HFFc6 (cell line): ENCODE measurements at regions not wholly inside any gene's neighbourhood (a gene's known extent, or its start where the extent isn't known, plus 50 kb on each side); places are given as distances from the start of the nearest gene placed in this dataset.
A peak's percentile ranks its signal among the peaks of the same experiment; 100 is the strongest.

Source experiments
- DNase-seq: peaks from one replicate; pipeline ENCODE4 v3.0.0-alpha.2; 2018
- H3K27ac Mint-ChIP-seq: 2 replicates; pipeline ENCODE4 v1.8.0; 2020; ENCODE audit warnings: mild to moderate bottlenecking, mixed read lengths
- H3K27me3 Mint-ChIP-seq: 2 replicates; pipeline ENCODE4 v1.8.0; 2021; ENCODE audit warnings: mild to moderate bottlenecking, moderate library complexity, mixed read lengths; ENCODE audit not compliant: insufficient read depth
- H3K36me3 Mint-ChIP-seq: 2 replicates; pipeline ENCODE4 v1.8.0; 2021; ENCODE audit warnings: low read depth, mixed read lengths
- H3K4me1 Mint-ChIP-seq: 2 replicates; pipeline ENCODE4 v1.8.0; 2020; ENCODE audit warnings: low read depth, mixed read lengths
- H3K4me3 Mint-ChIP-seq: 2 replicates; pipeline ENCODE4 v1.8.0; 2020; ENCODE audit warnings: mild to moderate bottlenecking, moderate library complexity, mixed read lengths
- H3K9me3 Mint-ChIP-seq: 2 replicates; pipeline ENCODE4 v1.8.0; 2020; ENCODE audit warnings: mild to moderate bottlenecking, mixed read lengths
- CTCF ChIP-seq: fragments of 200-600 bp; sonication (generic); IDR thresholded peaks from 2 replicates; pipeline ENCODE4 v1.5.0; 2021; ENCODE audit warnings: antibody characterized with exemption, mild to moderate bottlenecking

- DNase-seq, result no peak
- Mint-ChIP-seq H3K9me3 (no peaks in the 10 kb centered on the region), H3K36me3 (no peaks in the 10 kb centered on the region), H3K4me3 (no peak overlapping the region), H3K27me3 (no peaks in the 10 kb centered on the region), H3K27ac (no peak overlapping the region), H3K4me1 (peaks cover 54% of the 10 kb centered on the region)
- no peak for TF ChIP-seq CTCF
Measured at GRCh38 chr2:66875941-66876462, 441.1 kb downstream of the MEIS1 start.

GRCh38 chr2:66885775-66886383 lies 451.0 kb downstream of the MEIS1 start:
- TF ChIP-seq CTCF, result no peak
- DNase-seq, result no peak
- Mint-ChIP-seq H3K27ac (no peak overlapping the region), H3K36me3 (peaks cover 13% of the 10 kb centered on the region), H3K9me3 (peaks cover 5% of the 10 kb centered on the region), H3K27me3 (0 out of 2 replicates have a peak, but pooled peaks cover 1% of the 10 kb centered on the region), H3K4me3 (no peak overlapping the region), H3K4me1 (peaks cover 52% of the 10 kb centered on the region)

- peak overlapping the region; percentile 94 for H3K27ac Mint-ChIP-seq
- TF ChIP-seq CTCF, result no peak
- H3K36me3 Mint-ChIP-seq, result peaks cover 13% of the 10 kb centered on the region
- peak overlapping the region; percentile 47 for H3K4me3 Mint-ChIP-seq
- H3K4me1 Mint-ChIP-seq, result peaks cover 62% of the 10 kb centered on the region
- no peak for DNase-seq
- H3K9me3 Mint-ChIP-seq, result peaks cover 5% of the 10 kb centered on the region
- 0 out of 2 replicates have a peak, but pooled peaks cover 1% of the 10 kb centered on the region for H3K27me3 Mint-ChIP-seq
Measured at GRCh38 chr2:66888246-66888645, 453.3 kb downstream of the MEIS1 start.

- Mint-ChIP-seq H3K4me3 (peak overlapping the region; percentile 47), H3K27ac (peak overlapping the region; percentile 94), H3K9me3 (peaks cover 5% of the 10 kb centered on the region), H3K27me3 (0 out of 2 replicates have a peak, but pooled peaks cover 1% of the 10 kb centered on the region), H3K36me3 (peaks cover 12% of the 10 kb centered on the region), H3K4me1 (peaks cover 62% of the 10 kb centered on the region)
- DNase-seq, result peak; percentile 99
- no peak for TF ChIP-seq CTCF
Measured at GRCh38 chr2:66888791-66889631, 454.1 kb downstream of the MEIS1 start.

GRCh38 chr2:66889632-66889882 lies 454.6 kb downstream of the MEIS1 start:
- peaks cover 6% of the 10 kb centered on the region for H3K36me3 Mint-ChIP-seq
- H3K4me3 Mint-ChIP-seq, result peak overlapping the region; percentile 47
- peak overlapping the region; percentile 94 for H3K27ac Mint-ChIP-seq
- 0 out of 2 replicates have a peak, but pooled peaks cover 1% of the 10 kb centered on the region for H3K27me3 Mint-ChIP-seq
- H3K9me3 Mint-ChIP-seq, result peaks cover 5% of the 10 kb centered on the region; the same call in 1 of the 2 replicates
- no peak for TF ChIP-seq CTCF
- no peak for DNase-seq
- H3K4me1 Mint-ChIP-seq, result peaks cover 62% of the 10 kb centered on the region
